Lower leg skin (tissue), 4 donors: ENCODE measurements at regions not wholly inside any gene's neighbourhood (a gene's known extent, or its start where the extent isn't known, plus 50 kb on each side); places are given as distances from the start of the nearest gene placed in this dataset.
"Not testable (repeated sequence)": the region's sequence is repeated elsewhere in the genome, so short reads cannot be mapped to it uniquely, and the experiment has no call there.

Source experiments
- DNase-seq, 2 donors: peaks; one replicate each; pipeline ENCODE4 v3.0.0-alpha.2; 2019; ENCODE audit warnings: low spot score in 2 of 2
- H3K4me3 ChIP-seq: fragments of 200-600 bp; sonication (generic); 2 replicates; pipeline ENCODE4 v1.5.1; 2017; ENCODE audit warnings: mild to moderate bottlenecking, low read depth; ENCODE audit not compliant: poor library complexity, severe bottlenecking
- POLR2A ChIP-seq, 2 donors: fragments of 450-650 bp; IDR thresholded peaks; one replicate each; pipeline ENCODE4 v1.6.1; 2016 to 2017; ENCODE audit warnings: antibody characterized with exemption in 2 of 2, mild to moderate bottlenecking in 1 of 2, moderate library complexity in 1 of 2
- WGBS, 2 donors: methylation state at CpG; one replicate each; pipeline ENCODE4 v1.1.5; 2018; 5-methylcytosine and 5-hydroxymethylcytosine counted together
- intact Hi-C: fragments of 100-400 bp; cut with DNase I; formaldehyde crosslinking; loops from one replicate; pipeline ENCODE4 v1.15.0; 2023; ENCODE audit warnings: low total_unique reads
- TF ChIP-seq, protein P1 (sequence below), 3 donors: fragments of 450-650 bp; IDR thresholded peaks; one replicate each; pipeline ENCODE4 v1.5.1; 2016; ENCODE audit warnings: antibody characterized with exemption in 3 of 3, mild to moderate bottlenecking in 3 of 3, moderate library complexity in 2 of 3

- H3K4me3 ChIP-seq: no peak overlapping the region
- intact Hi-C loops: no loop called here
- no peak for DNase-seq
- TF ChIP-seq POLR2A (IDR thresholded peaks at IDR 0.05): no peak
- 56 to 65% methylated on average over 2 of the region's 2 CpGs for WGBS, 2 donors
Measured at GRCh38 chr2:82340578-82341053, 2036.1 kb upstream of the LRRTM1 start.

GRCh38 chr2:82339805-82340204 is 2035.3 kb upstream of the LRRTM1 start:
- TF ChIP-seq, protein P1, sequence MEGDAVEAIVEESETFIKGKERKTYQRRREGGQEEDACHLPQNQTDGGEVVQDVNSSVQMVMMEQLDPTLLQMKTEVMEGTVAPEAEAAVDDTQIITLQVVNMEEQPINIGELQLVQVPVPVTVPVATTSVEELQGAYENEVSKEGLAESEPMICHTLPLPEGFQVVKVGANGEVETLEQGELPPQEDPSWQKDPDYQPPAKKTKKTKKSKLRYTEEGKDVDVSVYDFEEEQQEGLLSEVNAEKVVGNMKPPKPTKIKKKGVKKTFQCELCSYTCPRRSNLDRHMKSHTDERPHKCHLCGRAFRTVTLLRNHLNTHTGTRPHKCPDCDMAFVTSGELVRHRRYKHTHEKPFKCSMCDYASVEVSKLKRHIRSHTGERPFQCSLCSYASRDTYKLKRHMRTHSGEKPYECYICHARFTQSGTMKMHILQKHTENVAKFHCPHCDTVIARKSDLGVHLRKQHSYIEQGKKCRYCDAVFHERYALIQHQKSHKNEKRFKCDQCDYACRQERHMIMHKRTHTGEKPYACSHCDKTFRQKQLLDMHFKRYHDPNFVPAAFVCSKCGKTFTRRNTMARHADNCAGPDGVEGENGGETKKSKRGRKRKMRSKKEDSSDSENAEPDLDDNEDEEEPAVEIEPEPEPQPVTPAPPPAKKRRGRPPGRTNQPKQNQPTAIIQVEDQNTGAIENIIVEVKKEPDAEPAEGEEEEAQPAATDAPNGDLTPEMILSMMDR (IDR thresholded peaks at IDR 0.05): no peak
- TF ChIP-seq POLR2A (IDR thresholded peaks at IDR 0.05): no peak
- 90 to 93% methylated on average over 2 of the region's 2 CpGs for WGBS, 2 donors
- DNase-seq: no peak
- intact Hi-C loops: no loop called here
- H3K4me3 ChIP-seq: no peak overlapping the region

GRCh38 chr2:82333697-82334096 is 2029.1 kb upstream of the LRRTM1 start:
- 84 to 85% methylated on average over 9 of the region's 9 CpGs for WGBS, 2 donors
- intact Hi-C loops: no loop called here
- no peak overlapping the region for H3K4me3 ChIP-seq
- DNase-seq: no peak
- TF ChIP-seq POLR2A (IDR thresholded peaks at IDR 0.05): no peak
- TF ChIP-seq, protein P1 (IDR thresholded peaks at IDR 0.05): no peak

DNA sequence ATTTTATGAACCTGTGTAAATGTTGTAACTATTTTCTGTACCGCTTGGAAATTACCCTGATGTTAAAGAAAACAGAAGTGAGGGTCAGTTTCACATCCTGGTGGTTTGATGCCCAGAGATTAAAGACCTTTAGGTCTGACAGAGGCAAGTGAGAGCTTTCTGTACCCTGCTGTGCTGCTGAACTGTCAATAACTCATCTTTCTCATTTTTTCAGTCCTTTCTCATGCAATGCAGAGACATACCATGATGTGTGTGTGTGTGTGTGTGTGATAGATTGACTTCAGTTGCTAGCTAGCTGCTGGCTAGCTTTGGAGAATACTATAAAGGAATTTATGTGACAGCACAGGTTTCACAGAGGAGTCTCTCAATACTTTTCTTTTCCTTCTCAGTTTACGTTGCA is 2025.6 kb upstream of the LRRTM1 start:
- intact Hi-C loops: no loop called here
- DNase-seq: no peak
- WGBS, 2 donors: 73 to 80% methylated on average over 2 of the region's 2 CpGs
- H3K4me3 ChIP-seq: no peak overlapping the region
- no peak for TF ChIP-seq POLR2A (IDR thresholded peaks at IDR 0.05)
- TF ChIP-seq, protein P1 (IDR thresholded peaks at IDR 0.05): no peak

DNA sequence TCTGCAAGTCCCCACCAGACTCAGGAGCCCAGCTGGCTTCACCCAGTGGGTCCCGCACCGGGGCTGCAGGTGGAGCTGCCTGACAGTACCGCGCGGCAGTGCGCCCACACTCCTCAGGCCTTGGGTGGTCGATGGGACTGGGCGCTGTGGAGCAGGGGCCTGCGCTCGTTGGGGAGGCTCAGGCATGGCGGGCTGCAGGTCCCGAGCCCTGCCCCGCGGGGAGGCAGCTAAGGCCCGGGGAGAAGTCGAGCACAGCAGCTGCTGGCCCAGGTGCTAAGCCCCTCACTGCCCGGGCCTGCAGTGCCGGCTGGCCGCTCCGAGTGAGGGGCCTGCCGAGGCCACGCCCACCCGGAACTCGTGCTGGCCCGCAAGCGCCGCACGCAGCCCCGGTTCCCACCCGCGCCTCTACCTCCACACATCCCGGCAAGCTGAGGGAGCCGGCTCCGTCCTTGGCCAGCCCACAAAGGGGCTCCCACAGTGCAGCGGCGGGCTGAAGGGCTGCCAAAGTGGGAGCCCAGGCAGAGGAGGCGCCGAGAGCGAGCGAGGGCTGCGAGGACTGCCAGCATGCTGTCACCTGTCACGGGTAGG is 2021.7 kb upstream of the LRRTM1 start:
- 97% methylated on average over 21 to 23 of the region's 42 CpGs for WGBS, 2 donors
- DNase-seq, intact Hi-C loops, H3K4me3 ChIP-seq: not testable (repeated sequence)

DNA sequence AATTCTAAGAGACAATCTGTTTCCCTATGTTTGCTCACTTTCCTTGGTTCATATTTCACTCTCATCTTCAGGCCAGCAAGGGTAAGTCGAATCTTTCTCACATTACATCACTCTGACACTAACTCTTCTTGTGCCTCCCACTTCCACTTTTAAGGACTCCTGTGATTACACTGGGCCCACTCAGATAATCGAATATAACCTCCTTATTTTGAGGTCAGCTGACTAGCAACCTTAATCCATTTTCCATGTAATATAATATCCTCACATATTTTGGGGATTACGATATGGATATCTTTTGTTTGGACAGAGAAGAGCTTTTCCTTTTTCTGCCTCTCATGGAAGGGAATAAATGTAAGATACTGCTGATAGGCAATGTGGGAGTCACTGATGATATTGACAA is 2015.7 kb upstream of the LRRTM1 start:
- intact Hi-C loops: no loop called here
- TF ChIP-seq POLR2A (IDR thresholded peaks at IDR 0.05): no peak
- TF ChIP-seq, protein P1 (IDR thresholded peaks at IDR 0.05): no peak
- WGBS, 2 donors: 71% methylated on average over 3 of the region's 3 CpGs

GRCh38 chr2:82317012-82317411 is 2012.5 kb upstream of the LRRTM1 start:
- DNase-seq: no peak
- no peak overlapping the region for H3K4me3 ChIP-seq
- intact Hi-C loops: no loop called here
- TF ChIP-seq POLR2A (IDR thresholded peaks at IDR 0.05): no peak
- TF ChIP-seq, protein P1 (IDR thresholded peaks at IDR 0.05): no peak
- 49 to 52% methylated on average over 4 of the region's 4 CpGs for WGBS, 2 donors

More for the DNA sequence above, 2015.7 kb upstream of the LRRTM1 start:
- H3K4me3 ChIP-seq: no peak overlapping the region
- no peak for DNase-seq
